CD8-positive, alpha-beta memory T cell (primary cell): ENCODE measurements at regions not wholly inside any gene's neighbourhood (a gene's known extent, or its start where the extent isn't known, plus 50 kb on each side); places are given as distances from the start of the nearest gene placed in this dataset.

ENCODE experiments used
- CTCF ChIA-PET: fragments of 350-600 bp; sonication (Branson Sonifier 250); formaldehyde crosslinking; loops from one replicate; lab custom pipeline; 2021; ENCODE audit warnings: antibody characterized with exemption; lab: Charles Lee
- POLR2A ChIA-PET: fragments of 350-600 bp; sonication (Branson Sonifier 250); formaldehyde crosslinking; loops from one replicate; lab custom pipeline; 2021; ENCODE audit warnings: antibody characterized with exemption; lab: Charles Lee
- DNase-seq, 5 donors: peaks; one replicate each; pipeline versions ENCODE4 v3.0.0 to v3.0.0-alpha.2; 2020 to 2022; ENCODE audit warnings: mixed read lengths in 1 of 5
- H3K27ac ChIP-seq: one replicate; pipeline ENCODE4 v1.7.0; 2013; ENCODE audit warnings: low read depth, mild to moderate bottlenecking, low read length, moderate library complexity
- H3K27me3 ChIP-seq: 2 replicates; pipeline ENCODE4 v1.7.0; 2013; ENCODE audit warnings: low read length, mild to moderate bottlenecking; ENCODE audit not compliant: insufficient read depth, poor library complexity, severe bottlenecking
- H3K36me3 ChIP-seq: 2 replicates; pipeline ENCODE4 v1.7.0; 2013; ENCODE audit warnings: mild to moderate bottlenecking, low read length, moderate library complexity; ENCODE audit not compliant: insufficient read depth
- H3K4me1 ChIP-seq: 2 replicates; pipeline ENCODE4 v1.7.0; 2013; ENCODE audit warnings: mild to moderate bottlenecking, low read length, moderate library complexity; ENCODE audit not compliant: insufficient read depth
- H3K4me3 ChIP-seq: 2 replicates; pipeline ENCODE4 v1.7.0; 2013; ENCODE audit warnings: mild to moderate bottlenecking, low read length
- H3K9me3 ChIP-seq: 2 replicates; pipeline ENCODE4 v1.7.0; 2013; ENCODE audit warnings: mild to moderate bottlenecking, low read length
- H3K27ac Mint-ChIP-seq, 8 donors: one replicate each; pipeline ENCODE4 v1.8.0; 2020 to 2021; ENCODE audit warnings: mixed read lengths in 8 of 8, mild to moderate bottlenecking in 6 of 8, inconsistent platforms in 3 of 8, moderate library complexity in 3 of 8
- H3K27me3 Mint-ChIP-seq, 2 donors: one replicate each; pipeline ENCODE4 v1.8.0; 2020 to 2021; ENCODE audit warnings: mixed read lengths in 2 of 2, mild to moderate bottlenecking in 1 of 2, moderate library complexity in 1 of 2
- H3K36me3 Mint-ChIP-seq, 3 donors: one replicate each; pipeline ENCODE4 v1.8.0; 2020 to 2021; ENCODE audit warnings: mixed read lengths in 3 of 3, inconsistent platforms in 1 of 3, mild to moderate bottlenecking in 1 of 3
- H3K4me1 Mint-ChIP-seq, 3 donors: one replicate each; pipeline ENCODE4 v1.8.0; 2020 to 2021; ENCODE audit warnings: mixed read lengths in 3 of 3, inconsistent platforms in 1 of 3, mild to moderate bottlenecking in 1 of 3
- H3K4me3 Mint-ChIP-seq, 7 donors: one replicate each; pipeline ENCODE4 v1.8.0; 2020 to 2021; ENCODE audit warnings: mixed read lengths in 7 of 7, mild to moderate bottlenecking in 6 of 7, moderate library complexity in 4 of 7, inconsistent platforms in 2 of 7
- H3K9me3 Mint-ChIP-seq, 5 donors: one replicate each; pipeline ENCODE4 v1.8.0; 2020 to 2022; ENCODE audit warnings: mixed read lengths in 5 of 5, mild to moderate bottlenecking in 3 of 5, moderate library complexity in 2 of 5, inconsistent platforms in 1 of 5

- Mint-ChIP-seq H3K27me3 (peaks cover 10 to 42% of the 10 kb centered on the region in 2 donors), H3K36me3 (no peaks in the 10 kb centered on the region), H3K4me1 (peaks cover 21 to 30% (median 25%) of the 10 kb centered on the region in 3 donors), H3K27ac (no peak overlapping the region), H3K9me3 (no peaks in the 10 kb centered on the region), H3K4me3 (peak overlapping the region in 2 of 7 donors; percentile 10 to 54)
- peaks cover 16% of the 10 kb centered on the region for H3K4me1 ChIP-seq
- peaks cover 13% of the 10 kb centered on the region for H3K27me3 ChIP-seq
- peak in 2 of 5 donors; percentile 46 to 55 for DNase-seq
- H3K9me3 ChIP-seq, result no peaks in the 10 kb centered on the region
- ChIA-PET POLR2A (interaction anchor here (0.6 kb wide), 1 partner anchor 1282 kb away, joined by 3 read pairs; no protein-coding TSS in a partner anchor), CTCF (interaction anchor here (0.7 kb wide), 1 partner anchor 11 kb away, joined by 3 read pairs; no protein-coding TSS in a partner anchor)
- no peak overlapping the region for H3K27ac ChIP-seq
- H3K36me3 ChIP-seq, result no peaks in the 10 kb centered on the region
- no peak overlapping the region for H3K4me3 ChIP-seq
These were observed 522.0 kb downstream of the PLCL1 start for GRCh38 chr2:198326431-198326830.

GRCh38 chr2:198325359-198325758 is 521.0 kb downstream of the PLCL1 start:
- H3K4me3 ChIP-seq, result no peak overlapping the region
- POLR2A ChIA-PET, result no interaction called here
- H3K27me3 Mint-ChIP-seq, result peaks cover 13 to 47% of the 10 kb centered on the region in 2 donors

GRCh38 chr2:198324071-198324470 is 519.7 kb downstream of the PLCL1 start:
- H3K4me1 ChIP-seq, result peaks cover 16% of the 10 kb centered on the region
- POLR2A ChIA-PET, result no interaction called here
- H3K4me1 Mint-ChIP-seq, result peaks cover 19 to 30% (median 25%) of the 10 kb centered on the region in 3 donors

More at GRCh38 chr2:198325359-198325758, 521.0 kb downstream of the PLCL1 start:
- DNase-seq, result no peak
- H3K4me1 ChIP-seq, result peaks cover 16% of the 10 kb centered on the region
- no peaks in the 10 kb centered on the region for H3K9me3 Mint-ChIP-seq
- H3K36me3 ChIP-seq, result no peaks in the 10 kb centered on the region
- no peak overlapping the region for H3K27ac Mint-ChIP-seq
- H3K4me1 Mint-ChIP-seq, result peaks cover 21 to 30% (median 25%) of the 10 kb centered on the region in 3 donors
- CTCF ChIA-PET, result no interaction called here
- H3K36me3 Mint-ChIP-seq, result no peaks in the 10 kb centered on the region
- H3K27ac ChIP-seq, result no peak overlapping the region
- peaks cover 13% of the 10 kb centered on the region for H3K27me3 ChIP-seq
- no peak overlapping the region for H3K4me3 Mint-ChIP-seq
- H3K9me3 ChIP-seq, result no peaks in the 10 kb centered on the region

GRCh38 chr2:198322275-198322674 is 517.9 kb downstream of the PLCL1 start:
- Mint-ChIP-seq H3K4me1 (peaks cover 13 to 24% (median 19%) of the 10 kb centered on the region in 3 donors), H3K36me3 (no peaks in the 10 kb centered on the region), H3K27me3 (peaks cover 14 to 56% of the 10 kb centered on the region in 2 donors), H3K27ac (no peak overlapping the region), H3K9me3 (no peaks in the 10 kb centered on the region), H3K4me3 (no peak overlapping the region)
- Histone ChIP-seq H3K36me3 (no peaks in the 10 kb centered on the region), H3K9me3 (no peaks in the 10 kb centered on the region), H3K4me1 (peaks cover 16% of the 10 kb centered on the region), H3K27ac (no peak overlapping the region), H3K27me3 (peaks cover 13% of the 10 kb centered on the region), H3K4me3 (no peak overlapping the region)
- ChIA-PET POLR2A (no interaction called here), CTCF (no interaction called here)
- no peak for DNase-seq

More at GRCh38 chr2:198324071-198324470, 519.7 kb downstream of the PLCL1 start:
- H3K36me3 ChIP-seq, result no peaks in the 10 kb centered on the region
- no peak overlapping the region for H3K4me3 ChIP-seq
- no peak overlapping the region for H3K27ac ChIP-seq
- no peak for DNase-seq
- H3K4me3 Mint-ChIP-seq, result no peak overlapping the region
- H3K27me3 ChIP-seq, result peaks cover 13% of the 10 kb centered on the region
- no peaks in the 10 kb centered on the region for H3K9me3 Mint-ChIP-seq
- no peaks in the 10 kb centered on the region for H3K9me3 ChIP-seq
- peaks cover 14 to 53% of the 10 kb centered on the region in 2 donors for H3K27me3 Mint-ChIP-seq
- H3K36me3 Mint-ChIP-seq, result no peaks in the 10 kb centered on the region
- CTCF ChIA-PET, result interaction anchor here (1.1 kb wide), 1 partner anchor 12 kb away, joined by 3 read pairs; no protein-coding TSS in a partner anchor
- no peak overlapping the region for H3K27ac Mint-ChIP-seq

GRCh38 chr2:198321522-198322088 is 517.2 kb downstream of the PLCL1 start:
- H3K27ac Mint-ChIP-seq, result no peak overlapping the region
- no peaks in the 10 kb centered on the region for H3K9me3 ChIP-seq
- H3K4me3 ChIP-seq, result no peak overlapping the region
- H3K9me3 Mint-ChIP-seq, result no peaks in the 10 kb centered on the region
- peaks cover 12% of the 10 kb centered on the region for H3K4me1 ChIP-seq
- POLR2A ChIA-PET, result no interaction called here
- DNase-seq, result no peak
- no peak overlapping the region for H3K4me3 Mint-ChIP-seq
- CTCF ChIA-PET, result no interaction called here
- no peaks in the 10 kb centered on the region for H3K36me3 ChIP-seq
- no peak overlapping the region for H3K27ac ChIP-seq
- no peaks in the 10 kb centered on the region for H3K36me3 Mint-ChIP-seq
- peaks cover 17 to 63% of the 10 kb centered on the region in 2 donors for H3K27me3 Mint-ChIP-seq
- peaks cover 10 to 17% (median 14%) of the 10 kb centered on the region in 3 donors for H3K4me1 Mint-ChIP-seq
- peaks cover 13% of the 10 kb centered on the region for H3K27me3 ChIP-seq

- Histone ChIP-seq H3K36me3 (no peaks in the 10 kb centered on the region), H3K27me3 (peaks cover 2% of the 10 kb centered on the region), H3K27ac (no peak overlapping the region), H3K4me1 (no peaks in the 10 kb centered on the region), H3K4me3 (no peak overlapping the region), H3K9me3 (no peaks in the 10 kb centered on the region)
- H3K4me1 Mint-ChIP-seq, result no peaks in the 10 kb centered on the region
- H3K36me3 Mint-ChIP-seq, result no peaks in the 10 kb centered on the region
- DNase-seq, result no peak
- CTCF ChIA-PET, result no interaction called here
- H3K4me3 Mint-ChIP-seq, result no peak overlapping the region
- no peak overlapping the region for H3K27ac Mint-ChIP-seq
- H3K27me3 Mint-ChIP-seq, result peaks cover 31 to 81% of the 10 kb centered on the region in 2 donors
- H3K9me3 Mint-ChIP-seq, result no peaks in the 10 kb centered on the region
- POLR2A ChIA-PET, result no interaction called here
These were observed 512.5 kb downstream of the PLCL1 start for GRCh38 chr2:198316852-198317396.

- Histone ChIP-seq H3K4me1 (no peaks in the 10 kb centered on the region), H3K27ac (no peak overlapping the region), H3K4me3 (no peak overlapping the region), H3K27me3 (no peaks in the 10 kb centered on the region), H3K36me3 (no peaks in the 10 kb centered on the region), H3K9me3 (no peaks in the 10 kb centered on the region)
- no peaks in the 10 kb centered on the region for H3K36me3 Mint-ChIP-seq
- H3K4me3 Mint-ChIP-seq, result no peak overlapping the region
- DNase-seq, result no peak
- H3K9me3 Mint-ChIP-seq, result no peaks in the 10 kb centered on the region
- no peaks in the 10 kb centered on the region for H3K4me1 Mint-ChIP-seq
- ChIA-PET POLR2A (no interaction called here), CTCF (interaction anchor here (1.3 to 5.5 kb wide), 2 partner anchors 10 to 19 kb away, joined by 3 to 32 read pairs; no protein-coding TSS in a partner anchor)
- no peak overlapping the region for H3K27ac Mint-ChIP-seq
- peaks cover 30 to 80% of the 10 kb centered on the region in 2 donors for H3K27me3 Mint-ChIP-seq
These were observed 511.6 kb downstream of the PLCL1 start for GRCh38 chr2:198315791-198316630.
